ENCODE measurements at regions not wholly inside any gene's neighbourhood (a gene's known extent, or its start where the extent isn't known, plus 50 kb on each side); places are given as distances from the start of the nearest gene placed in this dataset.

GRCh38 chr6:110537208-110538123, 61.1 kb upstream of the SLC22A16 start (continued):
- no peak for TF ChIP-seq ZNF302 (tag by site-specific recombination; IDR thresholded peaks at IDR 0.05; ENCODE audit: low read depth)
- peak; percentile 37; the same call in 1 of the 2 replicates for TF ChIP-seq PRDM1 (tag by site-specific recombination; IDR thresholded peaks at IDR 0.05)
- peak; percentile 50; the same call in 1 of the 2 replicates for TF ChIP-seq HIC1 (tag by site-specific recombination; IDR thresholded peaks at IDR 0.05)
- peak; percentile 81 for TF ChIP-seq SP7 (tag by site-specific recombination; IDR thresholded peaks at IDR 0.05)
- no peak for TF ChIP-seq ZSCAN30 (tag by site-specific recombination; IDR thresholded peaks at IDR 0.05)

- ChIA-PET POLR2A (no interaction called here), CTCF (interaction anchor here (1.9 kb wide), 1 partner anchor 17 kb away, joined by 8 read pairs; no protein-coding TSS in a partner anchor)
- Histone ChIP-seq H3K4me3 (ENCODE audit: low read depth, low read length) (no peak overlapping the region), H3K9me3 (ENCODE audit: control insufficient read depth, insufficient read depth, low read depth, low read length) (no peaks in the 10 kb centered on the region), H3K27ac (ENCODE audit: extremely low read depth, low read depth, low read length) (no peak overlapping the region), H3K4me1 (ENCODE audit: control insufficient read depth, insufficient read depth, low read length) (no peaks in the 10 kb centered on the region), H3K36me3 (ENCODE audit: control insufficient read depth in 2 of 2, insufficient read depth in 1 of 2, low read length in 2 of 2) (no peaks in the 10 kb centered on the region)
- TF ChIP-seq TRIM28 (IDR thresholded peaks at IDR 0.05; ENCODE audit: borderline replicate concordance, low read length) (peak; percentile 98), ZNF544 (tag by site-specific recombination; IDR thresholded peaks at IDR 0.05) (no peak), ZIC2 (tag by site-specific recombination; IDR thresholded peaks at IDR 0.05) (peak; percentile 44; the same call in 1 of the 2 replicates), ZNF561 (tag by site-specific recombination; IDR thresholded peaks at IDR 0.05; ENCODE audit: borderline replicate concordance) (no peak), ZNF510 (tag by site-specific recombination; IDR thresholded peaks at IDR 0.05; ENCODE audit: insufficient replicate concordance) (no peak), ZNF488 (tag by site-specific recombination; IDR thresholded peaks at IDR 0.05) (no peak), IKZF3 (tag by site-specific recombination; IDR thresholded peaks at IDR 0.05) (no peak), ZNF324 (tag by site-specific recombination; IDR thresholded peaks at IDR 0.05) (no peak), ZNF501 (tag by site-specific recombination; IDR thresholded peaks at IDR 0.05) (no peak), ZBTB11 (tag by site-specific recombination; conservative IDR thresholded peaks at IDR 0.05; ENCODE audit: low read depth) (no peak), HIC1 (tag by site-specific recombination; IDR thresholded peaks at IDR 0.05) (peak; percentile 84; the same call in 1 of the 2 replicates), ZNF302 (tag by site-specific recombination; IDR thresholded peaks at IDR 0.05; ENCODE audit: low read depth) (no peak), SETDB1 (IDR thresholded peaks at IDR 0.05; ENCODE audit: insufficient read length, low read length) (peak; percentile 73), ZBTB17 (tag by site-specific recombination; IDR thresholded peaks at IDR 0.05) (no peak), ZNF175 (tag by site-specific recombination; IDR thresholded peaks at IDR 0.05) (no peak), ZNF266 (tag by site-specific recombination; IDR thresholded peaks at IDR 0.05; ENCODE audit: low read depth) (no peak), ZNF529 (tag by site-specific recombination; IDR thresholded peaks at IDR 0.05; ENCODE audit: insufficient replicate concordance) (no peak), ZNF654 (tag by site-specific recombination; IDR thresholded peaks at IDR 0.05; ENCODE audit: low read depth) (no peak), ZSCAN5A (tag by site-specific recombination; IDR thresholded peaks at IDR 0.05) (no peak)
Observed at GRCh38 chr6:110534731-110535492, 58.5 kb upstream of the SLC22A16 start.

Measured in HEK293 (cell line).